ENCODE measurements at regions not wholly inside any gene's neighbourhood (a gene's known extent, or its start where the extent isn't known, plus 50 kb on each side); places are given as distances from the start of the nearest gene placed in this dataset.

- TF ChIP-seq, protein P1, sequence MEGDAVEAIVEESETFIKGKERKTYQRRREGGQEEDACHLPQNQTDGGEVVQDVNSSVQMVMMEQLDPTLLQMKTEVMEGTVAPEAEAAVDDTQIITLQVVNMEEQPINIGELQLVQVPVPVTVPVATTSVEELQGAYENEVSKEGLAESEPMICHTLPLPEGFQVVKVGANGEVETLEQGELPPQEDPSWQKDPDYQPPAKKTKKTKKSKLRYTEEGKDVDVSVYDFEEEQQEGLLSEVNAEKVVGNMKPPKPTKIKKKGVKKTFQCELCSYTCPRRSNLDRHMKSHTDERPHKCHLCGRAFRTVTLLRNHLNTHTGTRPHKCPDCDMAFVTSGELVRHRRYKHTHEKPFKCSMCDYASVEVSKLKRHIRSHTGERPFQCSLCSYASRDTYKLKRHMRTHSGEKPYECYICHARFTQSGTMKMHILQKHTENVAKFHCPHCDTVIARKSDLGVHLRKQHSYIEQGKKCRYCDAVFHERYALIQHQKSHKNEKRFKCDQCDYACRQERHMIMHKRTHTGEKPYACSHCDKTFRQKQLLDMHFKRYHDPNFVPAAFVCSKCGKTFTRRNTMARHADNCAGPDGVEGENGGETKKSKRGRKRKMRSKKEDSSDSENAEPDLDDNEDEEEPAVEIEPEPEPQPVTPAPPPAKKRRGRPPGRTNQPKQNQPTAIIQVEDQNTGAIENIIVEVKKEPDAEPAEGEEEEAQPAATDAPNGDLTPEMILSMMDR (IDR thresholded peaks at IDR 0.05; ENCODE audit: borderline replicate concordance, insufficient read depth, low read depth, low read length): no peak
Observed at GRCh38 chr9:30714389-30714788, 1670.1 kb upstream of the ACO1 start.

GRCh38 chr9:30718483-30718882 lies 1666.0 kb upstream of the ACO1 start:
- no peak overlapping the region for H3K4me3 ChIP-seq (ENCODE audit: low read depth, low read length)
- TF ChIP-seq, protein P1 (IDR thresholded peaks at IDR 0.05; ENCODE audit: borderline replicate concordance, insufficient read depth, low read depth, low read length): no peak

More at GRCh38 chr9:30714389-30714788, 1670.1 kb upstream of the ACO1 start:
- H3K4me3 ChIP-seq (ENCODE audit: low read depth, low read length): no peak overlapping the region

DNA sequence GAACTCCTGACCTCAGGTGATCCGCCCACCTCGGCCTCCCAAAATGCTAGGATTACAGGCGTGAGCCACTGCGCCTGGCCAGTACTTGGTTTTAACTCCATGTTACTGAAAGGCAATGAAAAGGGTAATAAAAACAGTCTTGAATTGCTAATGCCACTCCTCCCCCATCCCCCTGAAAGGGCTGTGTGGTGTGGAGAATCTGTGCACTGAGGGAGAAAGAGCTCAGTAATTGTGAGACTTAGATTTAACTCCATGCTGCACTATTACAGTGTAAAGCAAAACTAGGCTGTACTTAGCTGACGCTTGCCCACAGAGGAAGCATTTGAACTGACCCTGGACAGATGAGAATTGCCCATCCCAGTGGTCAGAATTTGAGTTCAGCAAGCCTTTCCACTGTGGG lies 1662.4 kb upstream of the ACO1 start:
- TF ChIP-seq, protein P1 (IDR thresholded peaks at IDR 0.05; ENCODE audit: borderline replicate concordance, insufficient read depth, low read depth, low read length): no peak
- no peak overlapping the region for H3K4me3 ChIP-seq (ENCODE audit: low read depth, low read length)

GRCh38 chr9:30723656-30724055 lies 1660.8 kb upstream of the ACO1 start:
- H3K4me3 ChIP-seq (ENCODE audit: low read depth, low read length): no peak overlapping the region
- TF ChIP-seq, protein P1 (IDR thresholded peaks at IDR 0.05; ENCODE audit: borderline replicate concordance, insufficient read depth, low read depth, low read length): no peak

GRCh38 chr9:30732060-30732459 lies 1652.4 kb upstream of the ACO1 start:
- H3K4me3 ChIP-seq (ENCODE audit: low read depth, low read length): no peak overlapping the region
- TF ChIP-seq, protein P1 (IDR thresholded peaks at IDR 0.05; ENCODE audit: borderline replicate concordance, insufficient read depth, low read depth, low read length): no peak

GRCh38 chr9:30744871-30745270 lies 1639.6 kb upstream of the ACO1 start:
- TF ChIP-seq, protein P1 (IDR thresholded peaks at IDR 0.05; ENCODE audit: borderline replicate concordance, insufficient read depth, low read depth, low read length): no peak
- no peak overlapping the region for H3K4me3 ChIP-seq (ENCODE audit: low read depth, low read length)

GRCh38 chr9:30746589-30746988 lies 1637.9 kb upstream of the ACO1 start:
- no peak overlapping the region for H3K4me3 ChIP-seq (ENCODE audit: low read depth, low read length)
- TF ChIP-seq, protein P1 (IDR thresholded peaks at IDR 0.05; ENCODE audit: borderline replicate concordance, insufficient read depth, low read depth, low read length): no peak

Measured in GM12875 (cell line).